BJ (cell line): ENCODE measurements at regions not wholly inside any gene's neighbourhood (a gene's known extent, or its start where the extent isn't known, plus 50 kb on each side); places are given as distances from the start of the nearest gene placed in this dataset.

ENCODE experiments used
- CTCF ChIA-PET: fragments of 350-600 bp; formaldehyde crosslinking; extraction: SDS; loops from one replicate; lab custom pipeline; 2021; ENCODE audit warnings: antibody characterized with exemption, inconsistent platforms; lab: Yijun Ruan, JAX
- POLR2A ChIA-PET: fragments of 300-600 bp; sonication (Branson Sonifier 250); formaldehyde crosslinking; extraction: SDS; loops from one replicate; lab custom pipeline; 2021; ENCODE audit warnings: antibody characterized with exemption; lab: Charles Lee
- DNase-seq: peaks from one replicate; pipeline ENCODE4 v3.0.0-alpha.2; 2011; ENCODE audit warnings: low read depth
- H3K27me3 ChIP-seq: 2 replicates; pipeline ENCODE4 v1.6.0; 2011; ENCODE audit warnings: low read length; ENCODE audit not compliant: control insufficient read depth, insufficient read depth
- H3K36me3 ChIP-seq: 2 replicates; pipeline ENCODE4 v1.5.1; 2011; ENCODE audit warnings: low read length; ENCODE audit not compliant: control insufficient read depth, insufficient read depth
- H3K4me3 ChIP-seq: 2 replicates; pipeline ENCODE4 v1.5.1; 2011; ENCODE audit warnings: low read depth, mild to moderate bottlenecking, control low read depth, low read length
- TF ChIP-seq, protein P1 (sequence below): IDR thresholded peaks from 2 replicates; pipeline ENCODE4 v1.5.1; 2011; ENCODE audit warnings: low read depth, mild to moderate bottlenecking, control low read depth, inconsistent platforms, low read length, moderate library complexity; ENCODE audit not compliant: insufficient read depth

DNA sequence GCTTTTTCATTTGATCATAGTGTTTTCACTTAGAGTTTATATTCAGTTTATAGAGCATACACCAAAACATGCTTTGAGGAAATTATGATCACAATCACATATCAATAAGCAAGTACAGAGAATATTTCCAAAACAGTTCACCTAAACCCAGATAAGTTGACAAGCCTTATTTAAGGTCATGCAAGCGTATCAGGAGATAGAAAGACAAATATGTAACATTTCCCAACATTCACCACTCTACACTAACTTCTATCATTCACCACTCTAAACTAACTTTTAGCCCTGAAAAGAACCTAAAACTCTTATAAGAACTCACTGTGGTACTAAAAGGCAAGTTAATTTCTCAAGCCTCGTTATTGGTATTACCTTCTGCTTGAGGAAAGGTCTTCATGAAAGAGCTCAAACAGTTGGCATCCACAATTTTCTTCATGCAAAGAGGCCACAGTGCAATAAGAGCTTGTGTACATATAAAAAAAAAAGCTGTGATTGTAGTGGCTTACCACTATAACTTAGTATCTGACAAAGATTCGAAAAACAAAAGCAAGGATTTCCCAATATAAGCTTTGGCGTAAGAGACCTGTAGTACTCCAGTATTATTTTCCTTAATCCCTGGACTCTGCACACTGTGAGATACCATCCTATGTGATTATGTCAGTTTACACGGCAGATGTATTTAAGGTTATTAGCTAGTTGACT lies 903.3 kb downstream of the STIM2 start:
- CTCF ChIA-PET = no interaction called here

DNA sequence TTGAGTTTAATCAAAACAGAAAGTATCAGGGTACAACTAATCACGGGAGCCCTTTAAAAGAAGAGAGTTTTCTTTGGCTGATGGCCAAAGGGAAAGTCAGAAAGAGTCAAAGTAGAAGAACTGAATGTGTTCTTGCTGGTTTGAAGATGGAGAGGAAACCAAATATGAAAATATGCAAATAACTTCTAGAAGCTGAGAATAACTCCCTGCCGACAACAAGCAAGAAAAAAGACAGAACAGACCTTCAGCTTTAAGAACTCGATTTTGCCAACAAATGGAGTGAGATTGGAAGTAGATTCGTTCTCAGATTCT lies 903.8 kb downstream of the STIM2 start:
- CTCF ChIA-PET = no interaction called here

More for the DNA sequence above, 903.3 kb downstream of the STIM2 start:
- no peak overlapping the region for H3K4me3 ChIP-seq
- DNase-seq = no peak
- no peaks in the 10 kb centered on the region for H3K27me3 ChIP-seq
- POLR2A ChIA-PET = no interaction called here
- H3K36me3 ChIP-seq = no peaks in the 10 kb centered on the region
- TF ChIP-seq, protein P1, sequence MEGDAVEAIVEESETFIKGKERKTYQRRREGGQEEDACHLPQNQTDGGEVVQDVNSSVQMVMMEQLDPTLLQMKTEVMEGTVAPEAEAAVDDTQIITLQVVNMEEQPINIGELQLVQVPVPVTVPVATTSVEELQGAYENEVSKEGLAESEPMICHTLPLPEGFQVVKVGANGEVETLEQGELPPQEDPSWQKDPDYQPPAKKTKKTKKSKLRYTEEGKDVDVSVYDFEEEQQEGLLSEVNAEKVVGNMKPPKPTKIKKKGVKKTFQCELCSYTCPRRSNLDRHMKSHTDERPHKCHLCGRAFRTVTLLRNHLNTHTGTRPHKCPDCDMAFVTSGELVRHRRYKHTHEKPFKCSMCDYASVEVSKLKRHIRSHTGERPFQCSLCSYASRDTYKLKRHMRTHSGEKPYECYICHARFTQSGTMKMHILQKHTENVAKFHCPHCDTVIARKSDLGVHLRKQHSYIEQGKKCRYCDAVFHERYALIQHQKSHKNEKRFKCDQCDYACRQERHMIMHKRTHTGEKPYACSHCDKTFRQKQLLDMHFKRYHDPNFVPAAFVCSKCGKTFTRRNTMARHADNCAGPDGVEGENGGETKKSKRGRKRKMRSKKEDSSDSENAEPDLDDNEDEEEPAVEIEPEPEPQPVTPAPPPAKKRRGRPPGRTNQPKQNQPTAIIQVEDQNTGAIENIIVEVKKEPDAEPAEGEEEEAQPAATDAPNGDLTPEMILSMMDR = no peak

DNA sequence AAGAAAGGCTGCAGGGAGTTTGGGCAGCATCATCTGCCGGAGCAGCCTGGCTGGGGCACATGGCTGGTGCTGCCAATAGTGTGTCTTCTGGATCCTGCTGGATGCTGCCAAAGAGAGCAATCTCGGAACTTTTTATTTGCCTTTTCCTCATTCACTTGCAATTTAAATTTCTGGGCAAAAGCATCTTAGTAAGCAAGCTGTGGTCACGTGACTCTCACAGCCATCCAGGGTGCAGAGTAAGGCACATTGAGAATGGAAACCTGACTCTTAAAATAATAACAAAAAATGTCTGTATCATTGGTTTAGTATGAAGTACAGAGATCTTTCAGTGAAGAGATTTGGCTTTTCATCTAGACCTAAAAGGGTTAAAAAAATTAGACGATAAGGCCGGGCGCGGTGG lies 910.3 kb downstream of the STIM2 start:
- POLR2A ChIA-PET = no interaction called here
- no peaks in the 10 kb centered on the region for H3K27me3 ChIP-seq
- TF ChIP-seq, protein P1 = no peak
- H3K4me3 ChIP-seq = no peak overlapping the region
- H3K36me3 ChIP-seq = no peaks in the 10 kb centered on the region
- CTCF ChIA-PET = no interaction called here
- no peak for DNase-seq

More for the DNA sequence above, 903.8 kb downstream of the STIM2 start:
- Histone ChIP-seq H3K27me3 (no peaks in the 10 kb centered on the region), H3K4me3 (no peak overlapping the region), H3K36me3 (no peaks in the 10 kb centered on the region)
- POLR2A ChIA-PET = no interaction called here
- no peak for DNase-seq
- TF ChIP-seq, protein P1 = no peak

DNA sequence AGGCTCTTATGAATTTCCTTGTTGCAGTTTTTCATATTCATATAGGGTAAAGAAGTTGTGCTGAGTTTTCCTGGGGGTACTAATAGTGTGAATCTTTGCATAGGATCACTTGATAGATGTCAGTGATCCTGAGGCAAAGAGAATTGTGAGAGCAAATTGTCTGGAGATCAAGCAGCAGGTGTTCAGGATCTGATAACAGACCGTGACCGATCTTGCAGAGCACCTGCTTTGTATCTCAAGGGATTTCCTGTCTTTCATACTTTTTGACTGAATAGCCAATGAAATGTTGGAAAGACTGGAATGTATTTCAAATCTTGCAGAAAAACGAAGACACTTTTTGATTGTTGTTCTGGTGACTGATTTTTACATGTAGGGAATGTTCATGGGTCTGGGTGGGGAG lies 914.5 kb downstream of the STIM2 start:
- Histone ChIP-seq H3K4me3 (no peak overlapping the region), H3K27me3 (no peaks in the 10 kb centered on the region), H3K36me3 (no peaks in the 10 kb centered on the region)
- TF ChIP-seq, protein P1 = no peak
- DNase-seq = no peak
- POLR2A ChIA-PET = no interaction called here
- CTCF ChIA-PET = no interaction called here

DNA sequence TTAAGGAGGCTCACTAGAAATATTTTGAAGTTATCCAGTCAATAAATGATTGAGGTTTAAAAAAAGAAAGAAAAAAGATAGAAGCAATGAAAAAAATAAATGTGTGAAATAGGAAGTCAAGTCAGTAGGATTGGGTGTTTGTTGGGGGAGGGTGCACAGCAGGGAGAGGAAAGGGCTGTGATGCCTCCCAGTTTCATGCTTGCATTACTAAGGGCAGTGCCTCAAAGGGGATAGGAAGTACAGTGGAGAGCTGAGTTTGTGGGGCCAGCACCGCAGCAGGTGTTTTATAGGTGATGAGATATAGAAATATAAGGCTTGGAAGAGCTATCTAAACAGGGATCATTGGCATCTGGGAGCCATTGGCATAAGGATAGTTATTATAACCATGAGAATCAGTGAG lies 919.2 kb downstream of the STIM2 start:
- DNase-seq = no peak
- H3K27me3 ChIP-seq = no peaks in the 10 kb centered on the region
- H3K4me3 ChIP-seq = no peak overlapping the region
- ChIA-PET POLR2A (no interaction called here), CTCF (no interaction called here)
- TF ChIP-seq, protein P1 = no peak
- H3K36me3 ChIP-seq = no peaks in the 10 kb centered on the region
